Ascending aorta (tissue), 2 donors: ENCODE measurements at regions not wholly inside any gene's neighbourhood (a gene's known extent, or its start where the extent isn't known, plus 50 kb on each side); places are given as distances from the start of the nearest gene placed in this dataset.

Source experiments
- DNase-seq, 2 donors: peaks; one replicate each; pipeline ENCODE4 v3.0.0-alpha.2; 2019; ENCODE audit warnings: low spot score in 2 of 2
- H3K27ac ChIP-seq, 2 donors: fragments of 200-600 bp; sonication (generic); one replicate each; pipeline ENCODE4 v1.5.1; 2016 to 2017; ENCODE audit warnings: mild to moderate bottlenecking in 1 of 2
- H3K27me3 ChIP-seq: fragments of 200-600 bp; sonication (generic); one replicate; pipeline ENCODE4 v1.5.1; 2017
- H3K36me3 ChIP-seq, 2 donors: fragments of 200-600 bp; sonication (generic); one replicate each; pipeline ENCODE4 v1.5.1; 2016
- H3K4me1 ChIP-seq, 2 donors: fragments of 200-600 bp; sonication (generic); one replicate each; pipeline ENCODE4 v1.5.1; 2016 to 2017; ENCODE audit warnings: mild to moderate bottlenecking in 1 of 2
- H3K4me3 ChIP-seq, 2 donors: fragments of 200-600 bp; sonication (generic); one replicate each; pipeline ENCODE4 v1.5.1; 2016 to 2017; ENCODE audit warnings: mild to moderate bottlenecking in 1 of 2
- H3K9me3 ChIP-seq, 2 donors: fragments of 200-600 bp; sonication (generic); one replicate each; pipeline ENCODE4 v1.5.1; 2016
- CTCF ChIP-seq, 3 experiments: fragments of 200-600 bp in 2 of 3; fragments of 450-650 bp in 1 of 3; sonication (generic) in 2 of 3; IDR thresholded peaks; one replicate each; pipeline ENCODE4 v1.5.1; 2016 to 2019; ENCODE audit warnings: antibody characterized with exemption in 3 of 3, mild to moderate bottlenecking in 1 of 3, moderate library complexity in 1 of 3
- intact Hi-C: fragments of 100-400 bp; cut with DNase I; formaldehyde crosslinking; loops from one replicate; pipeline ENCODE4 v1.15.1; 2023

- no peaks in the 10 kb centered on the region for H3K36me3 ChIP-seq
- no peaks in the 10 kb centered on the region for H3K27me3 ChIP-seq
- no peak for TF ChIP-seq CTCF (IDR thresholded peaks at IDR 0.05)
- no peak overlapping the region for H3K4me3 ChIP-seq
- no peak for DNase-seq
- no peak overlapping the region for H3K27ac ChIP-seq
- intact Hi-C loops: no loop called here
- peaks cover 0 to 6% of the 10 kb centered on the region in 2 donors for H3K9me3 ChIP-seq
- H3K4me1 ChIP-seq: no peaks in the 10 kb centered on the region
Measured at GRCh38 chr9:107894572-107895261, 405.1 kb upstream of the KLF4 start.

GRCh38 chr9:107890921-107891465 lies 401.4 kb upstream of the KLF4 start:
- H3K27ac ChIP-seq: no peak overlapping the region
- intact Hi-C loops: no loop called here
- H3K4me1 ChIP-seq: no peaks in the 10 kb centered on the region
- H3K36me3 ChIP-seq: no peaks in the 10 kb centered on the region
- DNase-seq: no peak
- no peak overlapping the region for H3K4me3 ChIP-seq
- no peak for TF ChIP-seq CTCF (IDR thresholded peaks at IDR 0.05)
- peaks cover 0 to 6% of the 10 kb centered on the region in 2 donors for H3K9me3 ChIP-seq
- no peaks in the 10 kb centered on the region for H3K27me3 ChIP-seq

GRCh38 chr9:107888773-107889227 lies 399.2 kb upstream of the KLF4 start:
- intact Hi-C loops: no loop called here
- H3K4me3 ChIP-seq: no peak overlapping the region
- no peaks in the 10 kb centered on the region for H3K4me1 ChIP-seq
- DNase-seq: no peak
- no peak for TF ChIP-seq CTCF (IDR thresholded peaks at IDR 0.05)
- H3K36me3 ChIP-seq: no peaks in the 10 kb centered on the region
- peak overlapping the region; percentile 55 to 62 for H3K27ac ChIP-seq
- H3K9me3 ChIP-seq: peaks cover 0 to 6% of the 10 kb centered on the region in 2 donors
- H3K27me3 ChIP-seq: no peaks in the 10 kb centered on the region

- Histone ChIP-seq H3K9me3 (peaks cover 0 to 6% of the 10 kb centered on the region in 2 donors), H3K27me3 (no peaks in the 10 kb centered on the region), H3K36me3 (no peaks in the 10 kb centered on the region), H3K4me1 (no peaks in the 10 kb centered on the region), H3K4me3 (no peak overlapping the region), H3K27ac (no peak overlapping the region)
- TF ChIP-seq CTCF (IDR thresholded peaks at IDR 0.05): no peak
- DNase-seq: no peak
- intact Hi-C loops: no loop called here
Measured at GRCh38 chr9:107886826-107887225, 397.3 kb upstream of the KLF4 start.

- no peaks in the 10 kb centered on the region for H3K27me3 ChIP-seq
- H3K4me1 ChIP-seq: no peaks in the 10 kb centered on the region
- no peak overlapping the region for H3K4me3 ChIP-seq
- H3K27ac ChIP-seq: no peak overlapping the region
- DNase-seq: no peak
- TF ChIP-seq CTCF (IDR thresholded peaks at IDR 0.05): no peak
- H3K9me3 ChIP-seq: no peaks in the 10 kb centered on the region
- intact Hi-C loops: no loop called here
- H3K36me3 ChIP-seq: no peaks in the 10 kb centered on the region
Measured at GRCh38 chr9:107883496-107884124, 394.0 kb upstream of the KLF4 start.
